Uterus (tissue), 3 donors: ENCODE measurements at regions not wholly inside any gene's neighbourhood (a gene's known extent, or its start where the extent isn't known, plus 50 kb on each side); places are given as distances from the start of the nearest gene placed in this dataset.

Experiments
- DNase-seq, 2 donors: peaks; one replicate each; pipeline ENCODE4 v3.0.0-alpha.2; 2019 to 2020
- H3K27ac ChIP-seq, 2 donors: fragments of 200-600 bp; sonication (generic); 1 replicate in 1 of 2; 2 replicates in 1 of 2; pipeline ENCODE4 v1.5.1; 2016 to 2018
- H3K27me3 ChIP-seq, 2 donors: fragments of 200-600 bp; sonication (generic); one replicate each; pipeline ENCODE4 v1.5.1; 2018 to 2019; ENCODE audit warnings: control low read depth in 1 of 2
- H3K36me3 ChIP-seq, 2 donors: fragments of 200-600 bp; sonication (generic); one replicate each; pipeline ENCODE4 v1.5.1; 2019; ENCODE audit warnings: control low read depth in 1 of 2
- H3K4me1 ChIP-seq, 2 donors: fragments of 200-600 bp; sonication (generic); one replicate each; pipeline ENCODE4 v1.5.1; 2018 to 2019; ENCODE audit warnings: control low read depth in 1 of 2
- H3K4me3 ChIP-seq, 2 donors: fragments of 200-600 bp; sonication (generic); 1 replicate in 1 of 2; 2 replicates in 1 of 2; pipeline ENCODE4 v1.5.1; 2018 to 2019; ENCODE audit warnings: mild to moderate bottlenecking in 1 of 2
- H3K9me3 ChIP-seq, 2 donors: fragments of 200-600 bp; sonication (generic); one replicate each; pipeline ENCODE4 v1.5.1; 2019; ENCODE audit warnings: control low read depth in 1 of 2
- CTCF ChIP-seq, 4 experiments: fragments of 200-600 bp in 2 of 4; fragments of 450-650 bp in 2 of 4; sonication (generic) in 2 of 4; IDR thresholded peaks; one replicate each; pipeline ENCODE4 v1.5.1; 2016 to 2019; ENCODE audit warnings: antibody characterized with exemption in 4 of 4, mild to moderate bottlenecking in 2 of 4, moderate library complexity in 1 of 4
- POLR2A ChIP-seq, 2 donors: fragments of 450-650 bp; IDR thresholded peaks; one replicate each; pipeline ENCODE4 v1.6.1; 2016; ENCODE audit warnings: antibody characterized with exemption in 2 of 2, mild to moderate bottlenecking in 1 of 2, moderate library complexity in 1 of 2
- intact Hi-C: fragments of 100-400 bp; cut with DNase I; formaldehyde crosslinking; loops from one replicate; pipeline ENCODE4 v1.15.1; 2023; ENCODE audit warnings: low total_unique reads
- donor health status: DM: yes; HTN: yes; CAD: no.

GRCh38 chr13:84025824-84026223 is 143.6 kb upstream of the SLITRK1 start:
- Histone ChIP-seq H3K27me3 (no peaks in the 10 kb centered on the region), H3K9me3 (no peaks in the 10 kb centered on the region), H3K4me1 (no peaks in the 10 kb centered on the region), H3K27ac (no peak overlapping the region), H3K36me3 (no peaks in the 10 kb centered on the region), H3K4me3 (no peak overlapping the region)
- no peak for DNase-seq
- intact Hi-C loops = no loop called here
- TF ChIP-seq CTCF (IDR thresholded peaks at IDR 0.05) (no peak), POLR2A (IDR thresholded peaks at IDR 0.05) (no peak)

GRCh38 chr13:83996415-83996814 is 114.1 kb upstream of the SLITRK1 start:
- Histone ChIP-seq H3K9me3 (no peaks in the 10 kb centered on the region), H3K4me1 (no peaks in the 10 kb centered on the region), H3K4me3 (no peak overlapping the region), H3K36me3 (no peaks in the 10 kb centered on the region), H3K27me3 (no peaks in the 10 kb centered on the region), H3K27ac (no peak overlapping the region)
- DNase-seq = no peak
- TF ChIP-seq CTCF (IDR thresholded peaks at IDR 0.05) (no peak), POLR2A (IDR thresholded peaks at IDR 0.05) (no peak)
- intact Hi-C loops = no loop called here

GRCh38 chr13:83995930-83996329 is 113.7 kb upstream of the SLITRK1 start:
- Histone ChIP-seq H3K4me3 (no peak overlapping the region), H3K4me1 (no peaks in the 10 kb centered on the region), H3K36me3 (no peaks in the 10 kb centered on the region), H3K27me3 (no peaks in the 10 kb centered on the region), H3K9me3 (no peaks in the 10 kb centered on the region), H3K27ac (no peak overlapping the region)
- intact Hi-C loops = no loop called here
- TF ChIP-seq POLR2A (IDR thresholded peaks at IDR 0.05) = no peak
- DNase-seq = no peak

- H3K36me3 ChIP-seq = no peaks in the 10 kb centered on the region
- intact Hi-C loops = no loop called here
- no peaks in the 10 kb centered on the region for H3K4me1 ChIP-seq
- no peak for DNase-seq
- no peak overlapping the region for H3K27ac ChIP-seq
- H3K9me3 ChIP-seq = no peaks in the 10 kb centered on the region
- no peaks in the 10 kb centered on the region for H3K27me3 ChIP-seq
- TF ChIP-seq CTCF (IDR thresholded peaks at IDR 0.05) (no peak), POLR2A (IDR thresholded peaks at IDR 0.05) (no peak)
- no peak overlapping the region for H3K4me3 ChIP-seq
Measured at GRCh38 chr13:83992566-83993358, 110.5 kb upstream of the SLITRK1 start.

- Histone ChIP-seq H3K27ac (no peak overlapping the region), H3K4me3 (no peak overlapping the region), H3K27me3 (no peaks in the 10 kb centered on the region), H3K9me3 (no peaks in the 10 kb centered on the region), H3K4me1 (no peaks in the 10 kb centered on the region), H3K36me3 (no peaks in the 10 kb centered on the region)
- intact Hi-C loops = no loop called here
- no peak for TF ChIP-seq CTCF (IDR thresholded peaks at IDR 0.05)
- no peak for TF ChIP-seq POLR2A (IDR thresholded peaks at IDR 0.05)
- no peak for DNase-seq
Measured at GRCh38 chr13:83987394-83987793, 105.1 kb upstream of the SLITRK1 start.
